ENCODE measurements at regions not wholly inside any gene's neighbourhood (a gene's known extent, or its start where the extent isn't known, plus 50 kb on each side); places are given as distances from the start of the nearest gene placed in this dataset.

DNA sequence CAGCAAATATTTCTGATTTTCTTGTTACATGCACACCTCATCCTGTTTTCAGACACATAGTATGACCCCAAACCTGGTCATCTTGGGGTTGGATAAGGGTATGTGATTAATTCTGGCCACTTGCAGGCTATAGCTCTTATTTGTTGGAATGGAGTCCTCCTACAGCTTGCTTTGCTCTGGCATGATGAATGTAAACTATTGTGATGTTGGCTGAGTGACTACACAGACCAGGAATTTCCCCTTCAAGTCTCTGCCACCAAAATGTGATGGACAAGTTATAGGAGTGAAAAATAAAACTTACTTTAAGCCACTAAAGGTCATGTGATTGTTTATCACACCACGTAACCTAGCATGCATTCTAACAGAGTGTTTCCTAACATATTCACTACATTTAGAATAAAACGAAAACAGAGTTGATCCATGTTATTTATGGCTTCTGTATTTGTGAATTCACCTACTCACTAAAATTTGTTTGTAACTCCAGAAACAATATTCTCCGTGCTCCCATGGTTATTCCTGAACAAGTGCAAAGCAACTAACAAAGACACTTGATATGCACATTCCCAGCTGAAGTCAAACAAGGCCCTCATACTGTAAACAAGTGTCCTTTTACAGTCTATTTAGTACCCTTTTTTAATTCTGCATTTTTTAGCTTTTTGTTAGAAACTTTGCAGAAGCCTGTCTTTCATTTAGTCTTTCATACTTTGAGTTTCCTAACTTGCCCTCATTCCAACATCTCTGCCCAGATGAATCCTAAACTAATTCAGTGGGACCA, 599.2 kb upstream of the PCDH15 start:
- Mint-ChIP-seq H3K9me3 (no peaks in the 10 kb centered on the region), H3K4me3 (no peak overlapping the region), H3K36me3 (ENCODE audit: low read depth) (no peaks in the 10 kb centered on the region), H3K4me1 (ENCODE audit: low read depth) (no peaks in the 10 kb centered on the region), H3K27ac (no peak overlapping the region), H3K27me3 (no peaks in the 10 kb centered on the region)
- intact Hi-C loops (cut with DNase I, micrococcal nuclease), result no loop called here
- no peaks in the 10 kb centered on the region for H3K27me3 ChIP-seq (ENCODE audit: control insufficient read depth in 1 of 2, insufficient read depth in 2 of 2, low read length in 2 of 2)
- H3K4me1 ChIP-seq (ENCODE audit: insufficient read depth, low read length), result no peaks in the 10 kb centered on the region
- ChIA-PET CTCF (no interaction called here), POLR2A (no interaction called here)
- TF ChIP-seq, protein P1, sequence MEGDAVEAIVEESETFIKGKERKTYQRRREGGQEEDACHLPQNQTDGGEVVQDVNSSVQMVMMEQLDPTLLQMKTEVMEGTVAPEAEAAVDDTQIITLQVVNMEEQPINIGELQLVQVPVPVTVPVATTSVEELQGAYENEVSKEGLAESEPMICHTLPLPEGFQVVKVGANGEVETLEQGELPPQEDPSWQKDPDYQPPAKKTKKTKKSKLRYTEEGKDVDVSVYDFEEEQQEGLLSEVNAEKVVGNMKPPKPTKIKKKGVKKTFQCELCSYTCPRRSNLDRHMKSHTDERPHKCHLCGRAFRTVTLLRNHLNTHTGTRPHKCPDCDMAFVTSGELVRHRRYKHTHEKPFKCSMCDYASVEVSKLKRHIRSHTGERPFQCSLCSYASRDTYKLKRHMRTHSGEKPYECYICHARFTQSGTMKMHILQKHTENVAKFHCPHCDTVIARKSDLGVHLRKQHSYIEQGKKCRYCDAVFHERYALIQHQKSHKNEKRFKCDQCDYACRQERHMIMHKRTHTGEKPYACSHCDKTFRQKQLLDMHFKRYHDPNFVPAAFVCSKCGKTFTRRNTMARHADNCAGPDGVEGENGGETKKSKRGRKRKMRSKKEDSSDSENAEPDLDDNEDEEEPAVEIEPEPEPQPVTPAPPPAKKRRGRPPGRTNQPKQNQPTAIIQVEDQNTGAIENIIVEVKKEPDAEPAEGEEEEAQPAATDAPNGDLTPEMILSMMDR (IDR thresholded peaks at IDR 0.05), result no peak
- no peak overlapping the region for H3K4me3 ChIP-seq (ENCODE audit: low read length)
- ATAC-seq (ENCODE audit: poor library complexity) (no peak), DNase-seq (no peak)
- no peaks in the 10 kb centered on the region for H3K36me3 ChIP-seq (ENCODE audit: insufficient read depth, low read length)
- H3K27ac ChIP-seq (ENCODE audit: low read depth in 1 of 2, low read length in 2 of 2), result no peak overlapping the region
- peaks cover 0 to 5% of the 10 kb centered on the region in 2 experiments for H3K9me3 ChIP-seq (ENCODE audit: control insufficient read depth in 1 of 2, insufficient read depth in 1 of 2, low read length in 2 of 2)

GRCh38 chr10:55398497-55398882, 597.5 kb upstream of the PCDH15 start:
- Histone ChIP-seq H3K4me1 (ENCODE audit: insufficient read depth, low read length) (no peaks in the 10 kb centered on the region), H3K27me3 (ENCODE audit: control insufficient read depth in 1 of 2, insufficient read depth in 2 of 2, low read length in 2 of 2) (no peaks in the 10 kb centered on the region), H3K36me3 (ENCODE audit: insufficient read depth, low read length) (no peaks in the 10 kb centered on the region), H3K9me3 (ENCODE audit: control insufficient read depth in 1 of 2, insufficient read depth in 1 of 2, low read length in 2 of 2) (peaks cover 0 to 5% of the 10 kb centered on the region in 2 experiments), H3K4me3 (ENCODE audit: low read length) (no peak overlapping the region), H3K27ac (ENCODE audit: low read depth in 1 of 2, low read length in 2 of 2) (no peak overlapping the region)
- Mint-ChIP-seq H3K9me3 (no peaks in the 10 kb centered on the region), H3K27ac (no peak overlapping the region), H3K36me3 (ENCODE audit: low read depth) (no peaks in the 10 kb centered on the region), H3K4me3 (no peak overlapping the region), H3K4me1 (ENCODE audit: low read depth) (no peaks in the 10 kb centered on the region), H3K27me3 (no peaks in the 10 kb centered on the region)
- TF ChIP-seq, protein P1 (IDR thresholded peaks at IDR 0.05), result no peak
- ChIA-PET CTCF (no interaction called here), POLR2A (no interaction called here)
- no peak for ATAC-seq (ENCODE audit: poor library complexity)
- DNase-seq, result no peak
- intact Hi-C loops (cut with DNase I, micrococcal nuclease), result no loop called here

GRCh38 chr10:55397777-55398496, 596.9 kb upstream of the PCDH15 start:
- Histone ChIP-seq H3K4me1 (ENCODE audit: insufficient read depth, low read length) (no peaks in the 10 kb centered on the region), H3K27me3 (ENCODE audit: control insufficient read depth in 1 of 2, insufficient read depth in 2 of 2, low read length in 2 of 2) (no peaks in the 10 kb centered on the region), H3K9me3 (ENCODE audit: control insufficient read depth in 1 of 2, insufficient read depth in 1 of 2, low read length in 2 of 2) (peaks cover 0 to 5% of the 10 kb centered on the region in 2 experiments), H3K27ac (ENCODE audit: low read depth in 1 of 2, low read length in 2 of 2) (no peak overlapping the region), H3K4me3 (ENCODE audit: low read length) (no peak overlapping the region), H3K36me3 (ENCODE audit: insufficient read depth, low read length) (no peaks in the 10 kb centered on the region)
- Mint-ChIP-seq H3K27me3 (no peaks in the 10 kb centered on the region), H3K27ac (no peak overlapping the region), H3K4me1 (ENCODE audit: low read depth) (no peaks in the 10 kb centered on the region), H3K4me3 (no peak overlapping the region), H3K9me3 (no peaks in the 10 kb centered on the region), H3K36me3 (ENCODE audit: low read depth) (no peaks in the 10 kb centered on the region)
- ATAC-seq (ENCODE audit: poor library complexity) (no peak), DNase-seq (no peak)
- ChIA-PET CTCF (no interaction called here), POLR2A (no interaction called here)
- TF ChIP-seq, protein P1 (IDR thresholded peaks at IDR 0.05), result no peak
- intact Hi-C loops (cut with DNase I, micrococcal nuclease), result no loop called here
